Ovary (tissue), 3 donors: ENCODE measurements at regions not wholly inside any gene's neighbourhood (a gene's known extent, or its start where the extent isn't known, plus 50 kb on each side); places are given as distances from the start of the nearest gene placed in this dataset.

Experiments
- EP300 ChIP-seq: sonication (generic); formaldehyde crosslinking; IDR thresholded peaks from one replicate; pipeline ENCODE4 v1.6.1; 2017; ENCODE audit warnings: antibody characterized with exemption
- POLR2A ChIP-seq: fragments of 450-650 bp; IDR thresholded peaks from one replicate; pipeline ENCODE4 v1.6.1; 2017; ENCODE audit warnings: antibody characterized with exemption, mild to moderate bottlenecking, moderate library complexity
- TF ChIP-seq, protein P1 (sequence below), 3 donors: fragments of 450-650 bp in 2 of 3; fragments of 200-600 bp in 1 of 3; IDR thresholded peaks; one replicate each; pipeline versions ENCODE4 v1.5.1 to v1.8.0; 2016 to 2022; ENCODE audit warnings: antibody characterized with exemption in 3 of 3, mild to moderate bottlenecking in 1 of 3
- donor health status: DM: no; HTN: no; CAD: no.

DNA sequence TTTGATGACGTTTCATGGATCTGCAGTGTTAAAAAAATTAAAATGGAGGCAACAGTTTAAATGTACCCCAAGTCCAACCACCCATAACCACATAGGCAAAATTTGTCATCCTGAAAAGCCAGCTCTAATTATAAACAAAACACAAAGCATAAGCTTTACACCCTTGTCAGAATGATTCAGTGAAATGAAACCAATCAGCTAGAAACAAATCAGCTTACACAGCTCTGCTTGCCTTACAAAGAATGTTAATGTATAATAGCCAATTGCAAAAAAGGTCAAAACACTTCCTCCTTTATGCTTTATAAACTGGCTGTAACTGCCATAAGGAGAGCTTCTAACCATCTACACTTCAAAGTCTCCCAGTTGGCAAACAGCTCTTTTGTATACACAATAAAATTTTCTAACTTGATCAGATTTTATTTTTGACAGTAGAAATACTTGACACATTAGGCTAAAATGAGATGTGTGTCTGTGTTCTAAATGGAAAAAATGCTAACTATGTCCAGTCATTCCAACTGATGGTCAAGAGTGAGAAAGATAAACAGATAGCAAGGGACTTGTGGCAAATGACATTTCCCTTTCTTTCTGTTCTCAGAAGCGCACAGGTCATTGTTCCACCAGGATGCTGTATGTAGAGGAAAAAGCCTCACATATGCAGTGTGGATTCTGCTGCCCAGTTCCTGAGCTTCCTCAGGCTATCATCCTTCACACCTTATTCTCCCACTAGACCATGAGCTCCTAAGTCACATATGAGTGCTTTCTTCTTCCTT is 344.3 kb upstream of the ID4 start:
- TF ChIP-seq POLR2A (no peak), EP300 (no peak)
- TF ChIP-seq, protein P1, sequence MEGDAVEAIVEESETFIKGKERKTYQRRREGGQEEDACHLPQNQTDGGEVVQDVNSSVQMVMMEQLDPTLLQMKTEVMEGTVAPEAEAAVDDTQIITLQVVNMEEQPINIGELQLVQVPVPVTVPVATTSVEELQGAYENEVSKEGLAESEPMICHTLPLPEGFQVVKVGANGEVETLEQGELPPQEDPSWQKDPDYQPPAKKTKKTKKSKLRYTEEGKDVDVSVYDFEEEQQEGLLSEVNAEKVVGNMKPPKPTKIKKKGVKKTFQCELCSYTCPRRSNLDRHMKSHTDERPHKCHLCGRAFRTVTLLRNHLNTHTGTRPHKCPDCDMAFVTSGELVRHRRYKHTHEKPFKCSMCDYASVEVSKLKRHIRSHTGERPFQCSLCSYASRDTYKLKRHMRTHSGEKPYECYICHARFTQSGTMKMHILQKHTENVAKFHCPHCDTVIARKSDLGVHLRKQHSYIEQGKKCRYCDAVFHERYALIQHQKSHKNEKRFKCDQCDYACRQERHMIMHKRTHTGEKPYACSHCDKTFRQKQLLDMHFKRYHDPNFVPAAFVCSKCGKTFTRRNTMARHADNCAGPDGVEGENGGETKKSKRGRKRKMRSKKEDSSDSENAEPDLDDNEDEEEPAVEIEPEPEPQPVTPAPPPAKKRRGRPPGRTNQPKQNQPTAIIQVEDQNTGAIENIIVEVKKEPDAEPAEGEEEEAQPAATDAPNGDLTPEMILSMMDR (IDR thresholded peaks at IDR 0.05), result no peak
